ENCODE measurements at regions not wholly inside any gene's neighbourhood (a gene's known extent, or its start where the extent isn't known, plus 50 kb on each side); places are given as distances from the start of the nearest gene placed in this dataset.

- no peak for DNase-seq
These were observed 463.7 kb upstream of the CLINT1 start for GRCh38 chr5:158322620-158323019.

- no peak for DNase-seq
These were observed 462.0 kb upstream of the CLINT1 start for GRCh38 chr5:158320934-158321333.

- DNase-seq: no peak
These were observed 461.3 kb upstream of the CLINT1 start for GRCh38 chr5:158320178-158320674.

- no peak for DNase-seq
These were observed 458.6 kb upstream of the CLINT1 start for GRCh38 chr5:158317507-158317906.

DNA sequence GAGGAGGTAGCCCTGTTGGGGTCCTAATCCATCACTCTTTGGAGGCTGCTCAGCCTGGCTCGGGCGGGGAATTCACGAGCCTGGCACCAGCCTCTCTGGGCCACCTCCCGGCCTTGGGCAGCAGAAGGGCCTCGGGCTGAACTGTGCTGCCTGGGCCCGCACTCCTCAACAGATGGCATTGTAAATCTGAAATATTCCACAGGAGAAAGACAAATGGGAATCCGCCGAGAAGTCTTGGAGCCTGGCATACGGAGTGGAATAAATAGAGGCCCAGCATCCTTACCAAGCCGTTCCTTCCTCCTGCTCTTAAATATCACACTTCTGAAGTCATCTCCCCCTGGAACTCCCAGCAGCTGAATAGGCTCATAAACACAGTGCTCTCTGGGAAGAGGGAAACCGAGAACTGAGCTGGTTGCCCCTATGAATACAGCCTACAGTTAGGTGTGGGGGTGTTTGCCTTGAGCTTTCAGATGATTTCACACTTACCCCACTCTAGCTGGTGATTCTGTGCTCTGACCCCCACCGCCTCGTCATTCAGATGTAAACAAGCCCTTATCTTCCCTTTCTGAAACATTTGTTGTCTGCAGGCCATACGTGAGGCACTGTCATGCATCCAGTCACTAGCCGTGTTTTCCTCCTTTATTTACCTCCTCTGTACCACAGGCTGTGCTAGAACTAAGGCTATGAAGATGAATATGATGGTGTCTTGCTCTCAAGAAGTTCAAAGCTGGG lies 455.0 kb upstream of the CLINT1 start:
- no peak for DNase-seq

- no peak for DNase-seq
These were observed 454.2 kb upstream of the CLINT1 start for GRCh38 chr5:158313027-158313732.

DNA sequence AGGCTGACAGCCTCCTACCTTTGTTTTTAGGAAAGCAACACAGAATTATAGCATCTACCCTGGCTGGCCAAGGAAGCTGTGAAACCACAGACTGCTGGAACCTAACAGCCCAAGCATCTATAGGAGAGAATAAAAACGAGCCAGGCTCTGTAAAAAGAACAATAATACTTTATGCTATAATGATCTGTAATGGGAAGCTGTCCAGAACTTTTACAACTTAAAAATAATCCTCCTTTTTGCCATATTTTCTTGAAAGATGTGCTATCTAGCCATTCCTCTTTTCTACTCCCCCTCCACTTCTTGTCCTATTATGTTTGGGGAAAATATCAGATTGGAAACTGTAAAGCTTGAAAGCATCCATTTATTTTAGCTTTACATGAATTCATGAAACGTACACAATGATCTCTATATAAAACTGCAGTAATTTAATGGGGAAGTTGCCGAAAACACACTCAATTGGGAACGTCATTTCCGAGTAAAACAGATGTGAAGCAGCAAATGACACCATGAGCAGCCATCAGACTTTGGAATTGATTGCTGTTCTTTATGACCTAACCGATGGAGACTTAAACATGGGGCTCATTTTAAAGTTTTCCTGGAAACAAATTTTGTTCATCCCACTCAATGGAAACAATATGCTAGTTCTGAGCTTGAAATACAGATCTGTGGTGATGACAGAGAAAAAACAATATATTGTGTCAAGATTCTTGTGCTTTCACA lies 450.3 kb upstream of the CLINT1 start:
- no peak for DNase-seq

DNA sequence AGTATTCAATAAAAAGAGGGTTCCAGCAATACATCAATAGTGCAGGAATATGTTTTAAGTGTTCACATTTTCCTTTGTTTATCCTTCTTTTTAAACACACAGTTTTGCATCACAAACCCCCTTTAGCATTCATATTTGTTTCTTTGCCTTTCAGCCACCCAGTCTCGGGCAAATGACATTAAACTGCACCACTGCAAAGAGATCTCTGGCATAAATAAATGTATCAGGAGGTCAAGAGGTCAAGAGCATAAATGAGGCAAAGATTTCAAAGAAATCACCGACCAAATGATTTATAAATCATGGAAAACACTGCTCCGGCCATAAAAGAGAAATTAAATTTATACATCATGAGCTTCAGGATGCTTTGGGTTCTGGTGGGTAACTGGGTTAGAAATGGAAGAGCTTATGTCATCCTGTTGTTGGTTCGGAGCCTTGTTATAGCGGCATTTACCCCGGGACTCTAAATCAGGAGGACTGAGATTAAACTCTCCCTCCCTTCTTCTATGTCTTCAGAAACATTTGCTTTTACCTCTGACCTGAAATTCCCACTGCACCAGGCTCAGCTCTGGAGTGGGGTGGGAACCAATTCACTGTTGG lies 449.6 kb upstream of the CLINT1 start:
- no peak for DNase-seq

DNA sequence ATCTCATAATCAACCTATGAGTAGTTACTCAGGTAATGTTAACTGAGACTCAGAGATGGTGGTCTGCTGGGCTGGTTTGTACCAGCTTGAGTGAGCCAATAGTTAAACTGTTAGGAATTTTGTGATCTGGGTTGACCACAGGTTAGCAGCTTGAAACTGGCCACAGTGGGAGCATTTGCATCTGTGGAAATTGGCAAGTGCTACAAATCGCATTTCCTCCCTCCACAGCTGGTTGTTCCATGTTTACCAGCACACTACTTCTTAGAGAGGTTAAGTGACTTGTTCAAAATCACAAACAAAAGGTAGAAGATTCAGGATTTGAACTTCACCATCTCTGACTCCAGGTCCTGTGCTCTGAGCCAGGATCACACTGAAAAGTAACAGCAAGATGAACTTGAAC lies 446.9 kb upstream of the CLINT1 start:
- DNase-seq: no peak

GRCh38 chr5:158304607-158305006 lies 445.7 kb upstream of the CLINT1 start:
- DNase-seq: no peak

DNA sequence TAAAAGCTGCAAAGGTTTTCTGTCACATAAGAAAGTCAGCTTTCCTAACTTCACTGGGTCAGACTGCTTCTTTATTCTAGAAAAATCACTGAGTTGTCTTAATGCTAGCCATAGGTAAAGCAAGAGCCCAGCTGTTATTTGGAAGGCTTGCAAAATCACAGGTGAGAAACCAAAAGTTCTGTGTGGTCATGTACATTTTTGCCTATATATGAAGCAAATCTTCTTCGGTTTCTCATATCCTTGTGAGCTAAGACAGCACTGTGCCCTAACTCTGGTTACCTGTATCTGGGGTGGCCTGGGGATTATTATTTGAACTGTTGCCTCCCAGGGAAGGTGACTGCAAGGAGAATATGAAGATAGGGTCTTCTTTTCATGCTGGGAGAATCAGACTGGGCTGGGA lies 444.9 kb upstream of the CLINT1 start:
- no peak for DNase-seq

GRCh38 chr5:158303275-158303674 lies 444.3 kb upstream of the CLINT1 start:
- no peak for DNase-seq

DNA sequence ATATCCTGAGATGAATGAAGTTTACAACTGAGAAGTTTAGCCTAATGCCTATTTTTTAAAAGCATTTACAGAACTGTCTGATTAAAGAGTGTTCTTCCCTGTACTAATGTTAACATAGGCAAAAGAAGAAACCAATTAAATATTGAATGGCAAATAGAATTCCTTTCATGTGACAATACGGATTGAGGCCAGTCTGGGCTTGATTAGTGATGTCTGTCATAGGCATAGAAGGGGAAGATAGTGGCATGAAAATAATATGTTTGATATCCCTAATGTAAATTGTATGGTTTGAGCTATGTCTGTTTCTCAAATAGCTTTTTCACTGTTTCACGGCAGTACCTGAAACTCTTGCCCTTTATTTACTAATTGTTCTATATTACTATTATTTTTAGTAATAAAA lies 443.1 kb upstream of the CLINT1 start:
- DNase-seq: no peak

GRCh38 chr5:158301186-158301585 lies 442.2 kb upstream of the CLINT1 start:
- DNase-seq: no peak

DNA sequence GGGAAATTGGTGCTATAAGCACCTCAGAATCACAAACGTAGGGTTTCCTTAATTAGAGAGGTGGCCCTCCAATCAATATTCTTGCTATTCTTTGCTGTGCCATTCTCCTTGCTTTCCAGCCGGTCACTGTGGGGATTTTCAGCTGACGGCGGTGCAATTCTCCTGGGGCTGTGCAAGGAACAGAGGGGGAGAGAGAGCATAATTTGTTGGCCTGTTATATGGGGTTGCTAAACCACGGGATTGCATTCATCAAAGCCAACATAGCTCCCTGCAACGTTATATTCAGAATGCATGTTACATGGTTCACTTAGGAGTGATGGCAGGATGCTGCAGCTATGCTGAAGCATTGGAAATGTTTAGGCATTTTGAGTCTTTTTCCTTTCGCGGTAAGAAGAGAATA lies 441.3 kb upstream of the CLINT1 start:
- no peak for DNase-seq

DNA sequence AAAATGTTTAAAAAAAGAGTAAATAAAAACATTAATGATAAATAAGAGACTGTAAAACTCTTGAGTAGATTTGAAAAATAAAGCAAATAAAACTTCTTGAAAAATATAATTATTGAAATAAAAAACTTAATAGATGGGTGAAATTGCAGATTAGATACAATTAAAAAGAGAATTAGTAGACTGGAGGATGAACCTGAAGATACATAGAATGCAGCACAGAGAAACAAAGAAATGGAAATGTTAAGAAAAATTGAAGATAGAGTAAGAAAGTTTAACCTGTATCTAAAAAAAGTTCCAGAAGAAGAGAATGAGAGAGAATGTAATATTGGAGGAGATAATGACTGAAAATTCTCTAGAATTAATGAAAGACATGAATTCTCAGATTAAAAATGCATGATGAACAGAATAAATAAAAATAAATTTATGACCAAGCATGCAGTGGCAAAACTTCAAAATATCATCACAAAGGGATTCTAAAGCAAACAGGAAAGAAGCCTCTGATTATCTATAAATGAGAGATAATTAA lies 438.1 kb upstream of the CLINT1 start:
- DNase-seq: no peak

GRCh38 chr5:158294701-158295100 lies 435.8 kb upstream of the CLINT1 start:
- no peak for DNase-seq

GRCh38 chr5:158292981-158293380 lies 434.0 kb upstream of the CLINT1 start:
- DNase-seq: no peak

DNA sequence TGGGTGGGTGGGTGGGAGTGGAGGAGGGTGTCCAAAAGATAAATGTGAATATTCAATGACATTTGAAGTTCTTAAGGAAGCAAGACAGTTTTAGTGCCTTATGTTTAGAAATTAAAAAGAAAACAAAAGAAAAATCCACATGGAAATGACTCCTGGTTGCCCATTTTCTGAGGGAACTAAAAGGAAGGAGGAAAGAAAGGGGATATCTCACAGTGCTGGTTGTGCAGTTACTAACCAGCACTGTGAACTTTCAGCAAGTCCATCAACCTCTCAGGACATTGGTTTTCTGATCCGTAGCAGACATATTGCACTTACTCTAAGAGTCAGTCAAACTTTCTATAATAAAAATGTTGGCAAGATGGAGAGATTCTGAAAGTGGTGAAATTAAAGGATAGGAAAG lies 431.0 kb upstream of the CLINT1 start:
- no peak for DNase-seq

DNA sequence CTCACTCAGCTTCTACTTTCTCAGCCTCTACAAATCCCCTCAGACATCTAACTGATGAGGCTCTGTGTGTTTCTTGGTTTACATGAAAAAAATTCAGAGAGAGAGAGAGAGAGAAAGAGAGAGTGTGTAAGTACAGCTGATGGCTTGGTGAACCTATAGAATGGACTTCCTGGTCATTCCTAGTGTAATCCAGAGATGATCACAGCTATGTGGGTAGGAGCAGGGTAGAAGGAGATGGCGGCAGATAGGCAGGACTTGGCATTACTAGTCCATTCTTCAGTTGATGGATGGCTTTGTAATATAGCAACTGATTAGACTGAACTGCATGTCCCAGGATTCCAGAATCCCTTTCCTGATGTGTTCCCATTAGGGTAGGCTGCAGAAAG lies 429.3 kb upstream of the CLINT1 start:
- DNase-seq: no peak

DNA sequence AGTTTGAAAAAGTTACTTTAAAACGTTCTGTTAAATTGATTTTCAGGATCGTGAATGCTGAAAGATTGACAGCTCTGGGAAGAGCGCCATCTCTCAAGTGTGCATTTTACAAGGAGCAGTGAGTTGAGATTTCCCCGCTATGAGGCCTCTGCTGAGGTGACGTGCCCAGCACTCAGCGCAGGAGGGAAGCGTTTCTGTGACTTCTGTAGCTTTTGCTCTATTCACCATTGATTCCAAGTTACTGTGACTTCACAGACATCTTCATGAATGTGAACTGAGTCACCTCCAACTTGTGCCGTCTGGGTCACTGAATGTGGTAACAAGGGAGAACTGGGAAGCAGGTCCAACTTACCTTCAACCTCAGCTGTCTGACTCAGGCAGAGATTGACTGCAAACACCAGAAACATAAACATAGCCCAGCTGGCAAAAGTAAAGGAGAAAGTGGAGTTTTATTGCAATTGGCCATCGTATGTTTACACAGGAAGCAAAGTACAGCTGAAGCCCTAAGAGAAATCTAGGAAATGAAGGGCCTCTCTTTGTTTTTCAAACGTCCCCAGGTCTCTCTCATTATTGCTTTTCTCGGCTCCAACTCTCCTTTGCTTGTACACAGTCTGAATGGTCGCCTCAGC lies 428.8 kb upstream of the CLINT1 start:
- no peak for DNase-seq

DNA sequence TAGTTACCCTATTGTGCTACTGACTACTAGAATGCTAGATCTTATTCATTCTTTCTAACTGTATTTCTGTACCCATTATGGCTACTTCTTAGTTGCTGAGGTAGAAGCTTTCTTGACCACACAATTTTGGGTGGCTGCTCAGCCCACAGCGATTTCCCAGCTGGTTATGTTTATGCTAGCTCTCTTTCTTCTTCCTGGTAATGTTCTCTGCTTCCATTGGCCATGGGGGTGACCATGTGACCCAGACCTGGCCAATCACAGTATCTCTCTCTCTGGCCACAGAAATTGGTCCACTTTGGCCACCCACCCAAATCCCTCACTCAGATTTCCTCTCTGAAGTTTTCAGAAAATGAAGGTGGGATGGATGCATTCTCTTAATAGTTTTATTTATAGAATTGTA lies 427.9 kb upstream of the CLINT1 start:
- DNase-seq: no peak

DNA sequence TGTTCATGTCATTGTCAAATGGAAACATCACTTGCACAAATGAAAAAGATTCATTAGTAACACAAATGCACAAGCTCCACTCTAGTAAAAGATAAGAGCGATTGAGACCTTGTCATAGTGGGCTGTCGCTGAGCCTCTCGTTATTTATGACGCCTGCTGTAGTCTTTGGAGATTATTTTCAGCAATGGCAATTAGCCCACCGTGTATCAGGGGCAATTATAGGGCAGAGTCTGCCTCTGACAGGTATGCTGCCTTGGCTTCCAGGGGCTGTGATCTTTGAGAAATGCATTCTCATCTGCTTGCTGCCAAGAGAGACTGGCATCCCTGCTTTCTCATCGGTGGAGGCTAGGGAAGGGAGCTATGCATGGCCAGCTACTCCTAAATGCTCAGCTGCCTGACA lies 426.8 kb upstream of the CLINT1 start:
- DNase-seq: no peak
